Lower leg skin (tissue), 4 donors: ENCODE measurements at regions not wholly inside any gene's neighbourhood (a gene's known extent, or its start where the extent isn't known, plus 50 kb on each side); places are given as distances from the start of the nearest gene placed in this dataset.

Source experiments
- DNase-seq, 2 donors: peaks; one replicate each; pipeline ENCODE4 v3.0.0-alpha.2; 2019; ENCODE audit warnings: low spot score in 2 of 2
- H3K4me3 ChIP-seq: fragments of 200-600 bp; sonication (generic); 2 replicates; pipeline ENCODE4 v1.5.1; 2017; ENCODE audit warnings: mild to moderate bottlenecking, low read depth; ENCODE audit not compliant: poor library complexity, severe bottlenecking
- POLR2A ChIP-seq, 2 donors: fragments of 450-650 bp; IDR thresholded peaks; one replicate each; pipeline ENCODE4 v1.6.1; 2016 to 2017; ENCODE audit warnings: antibody characterized with exemption in 2 of 2, mild to moderate bottlenecking in 1 of 2, moderate library complexity in 1 of 2
- WGBS, 2 donors: methylation state at CpG; one replicate each; pipeline ENCODE4 v1.1.5; 2018; 5-methylcytosine and 5-hydroxymethylcytosine counted together
- intact Hi-C: fragments of 100-400 bp; cut with DNase I; formaldehyde crosslinking; loops from one replicate; pipeline ENCODE4 v1.15.0; 2023; ENCODE audit warnings: low total_unique reads
- TF ChIP-seq, protein P1 (sequence below), 3 donors: fragments of 450-650 bp; IDR thresholded peaks; one replicate each; pipeline ENCODE4 v1.5.1; 2016; ENCODE audit warnings: antibody characterized with exemption in 3 of 3, mild to moderate bottlenecking in 3 of 3, moderate library complexity in 2 of 3

DNA sequence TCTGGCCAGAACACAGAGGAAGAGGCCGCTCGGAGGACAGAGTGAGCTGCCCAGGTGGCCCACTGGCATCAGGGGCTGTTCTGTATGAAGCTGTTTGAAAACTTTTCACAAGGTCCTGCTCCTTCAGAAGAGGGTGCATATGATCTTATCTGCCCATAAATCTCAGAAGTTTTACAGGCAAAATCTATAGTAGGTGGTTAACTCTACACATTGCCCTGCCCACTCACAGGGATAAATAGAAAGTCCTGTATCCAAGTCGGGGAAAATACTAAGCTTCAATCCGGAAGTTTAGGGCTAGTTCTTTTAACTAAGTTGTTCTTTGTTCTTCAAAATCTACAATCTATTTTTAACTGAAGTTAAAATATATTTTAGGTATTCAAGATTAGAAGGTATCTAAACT, 233.7 kb downstream of the FOXA2 start:
- DNase-seq = no peak
- intact Hi-C loops = no loop called here
- TF ChIP-seq, protein P1, sequence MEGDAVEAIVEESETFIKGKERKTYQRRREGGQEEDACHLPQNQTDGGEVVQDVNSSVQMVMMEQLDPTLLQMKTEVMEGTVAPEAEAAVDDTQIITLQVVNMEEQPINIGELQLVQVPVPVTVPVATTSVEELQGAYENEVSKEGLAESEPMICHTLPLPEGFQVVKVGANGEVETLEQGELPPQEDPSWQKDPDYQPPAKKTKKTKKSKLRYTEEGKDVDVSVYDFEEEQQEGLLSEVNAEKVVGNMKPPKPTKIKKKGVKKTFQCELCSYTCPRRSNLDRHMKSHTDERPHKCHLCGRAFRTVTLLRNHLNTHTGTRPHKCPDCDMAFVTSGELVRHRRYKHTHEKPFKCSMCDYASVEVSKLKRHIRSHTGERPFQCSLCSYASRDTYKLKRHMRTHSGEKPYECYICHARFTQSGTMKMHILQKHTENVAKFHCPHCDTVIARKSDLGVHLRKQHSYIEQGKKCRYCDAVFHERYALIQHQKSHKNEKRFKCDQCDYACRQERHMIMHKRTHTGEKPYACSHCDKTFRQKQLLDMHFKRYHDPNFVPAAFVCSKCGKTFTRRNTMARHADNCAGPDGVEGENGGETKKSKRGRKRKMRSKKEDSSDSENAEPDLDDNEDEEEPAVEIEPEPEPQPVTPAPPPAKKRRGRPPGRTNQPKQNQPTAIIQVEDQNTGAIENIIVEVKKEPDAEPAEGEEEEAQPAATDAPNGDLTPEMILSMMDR (IDR thresholded peaks at IDR 0.05) = no peak
- WGBS, 2 donors = 71% methylated on average over 4 of the region's 4 CpGs
- no peak overlapping the region for H3K4me3 ChIP-seq

DNA sequence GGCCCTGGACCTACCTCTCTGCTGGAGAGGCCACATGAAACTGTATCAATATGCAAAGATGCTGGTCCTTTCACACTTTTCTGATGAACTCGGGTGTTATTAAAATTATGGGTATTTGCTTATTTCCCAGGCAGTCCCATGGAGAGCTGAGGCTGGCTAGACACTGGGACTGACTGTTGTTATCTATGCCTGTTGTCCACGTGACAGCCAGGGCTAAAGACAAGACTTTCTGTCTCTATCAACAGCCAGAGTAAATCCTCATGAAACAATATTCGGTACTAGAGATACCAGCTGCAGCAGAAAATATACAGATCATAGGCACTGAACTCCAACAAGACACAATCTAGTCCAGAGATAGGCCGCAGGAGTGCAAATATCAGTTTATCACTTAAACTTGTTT, 236.4 kb downstream of the FOXA2 start:
- H3K4me3 ChIP-seq = no peak overlapping the region
- WGBS, 2 donors = 77 to 81% methylated on average over 4 of the region's 4 CpGs
- DNase-seq = no peak
- intact Hi-C loops = loop anchor here (10.0 kb wide), 1 partner anchor 967 kb away; no protein-coding TSS in a partner anchor
- TF ChIP-seq, protein P1 (IDR thresholded peaks at IDR 0.05) = no peak
- TF ChIP-seq POLR2A (IDR thresholded peaks at IDR 0.05) = no peak

DNA sequence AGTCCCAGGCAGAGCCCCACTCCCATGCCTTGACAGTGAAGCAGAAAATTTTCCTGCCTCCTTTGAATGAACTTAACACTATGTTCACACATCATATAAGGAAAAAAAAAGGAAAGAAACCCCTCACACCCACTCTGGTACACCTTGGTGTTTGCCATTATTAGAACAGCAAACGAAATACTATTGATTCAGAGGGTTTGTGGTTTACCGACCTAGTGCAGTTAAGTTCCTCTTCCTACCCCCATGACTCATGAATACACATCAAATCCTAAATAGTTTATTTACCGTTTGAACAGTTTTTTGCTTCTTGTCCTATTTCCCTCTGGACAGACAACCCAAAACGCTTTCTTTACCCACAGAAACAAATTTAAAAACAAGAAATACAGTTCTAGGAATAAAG, 237.7 kb downstream of the FOXA2 start:
- intact Hi-C loops = loop anchor here (10.0 kb wide), 1 partner anchor 968 kb away; no protein-coding TSS in a partner anchor
- 58 to 66% methylated on average over 4 of the region's 4 CpGs for WGBS, 2 donors
- TF ChIP-seq, protein P1 (IDR thresholded peaks at IDR 0.05) = no peak
- TF ChIP-seq POLR2A (IDR thresholded peaks at IDR 0.05) = no peak
- DNase-seq = no peak
- no peak overlapping the region for H3K4me3 ChIP-seq

DNA sequence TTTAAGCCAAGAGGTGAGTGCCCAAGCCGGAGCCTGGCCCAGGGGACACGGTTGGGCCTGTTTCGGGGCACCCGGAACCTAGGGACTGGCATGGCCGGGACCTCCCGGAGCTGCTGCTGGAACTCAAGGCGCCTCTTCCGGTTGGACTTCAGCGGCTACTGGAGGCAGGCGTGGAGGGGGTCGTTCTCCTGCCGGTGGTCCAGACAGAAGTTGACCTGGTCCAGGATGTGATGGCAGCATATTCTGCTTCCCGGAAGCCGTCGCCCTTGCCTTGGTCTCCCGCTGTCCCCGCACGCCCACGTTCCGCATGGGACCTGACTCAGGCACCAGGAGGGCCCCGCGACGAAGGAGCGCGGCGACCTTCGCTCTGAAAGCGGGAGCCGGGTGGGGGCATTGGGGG, 240.8 kb downstream of the FOXA2 start:
- no peak overlapping the region for H3K4me3 ChIP-seq
- DNase-seq = no peak
- intact Hi-C loops = loop anchor here (5.0 to 10.0 kb wide), 2 partner anchors 339 to 971 kb away; no protein-coding TSS in a partner anchor
- WGBS, 2 donors = 94 to 97% methylated on average over 29 of the region's 29 CpGs
- TF ChIP-seq, protein P1 (IDR thresholded peaks at IDR 0.05) = no peak
- TF ChIP-seq POLR2A (IDR thresholded peaks at IDR 0.05) = no peak

- no peak for TF ChIP-seq POLR2A (IDR thresholded peaks at IDR 0.05)
- TF ChIP-seq, protein P1 (IDR thresholded peaks at IDR 0.05) = no peak
- no peak for DNase-seq
- 71 to 72% methylated on average over 4 of the region's 4 CpGs for WGBS, 2 donors
- H3K4me3 ChIP-seq = no peak overlapping the region
- intact Hi-C loops = loop anchor here (5.0 to 10.0 kb wide), 2 partner anchors 340 to 972 kb away; no protein-coding TSS in a partner anchor
These were observed 242.0 kb downstream of the FOXA2 start for GRCh38 chr20:22342410-22342809.

GRCh38 chr20:22341508-22341907, 242.9 kb downstream of the FOXA2 start:
- no peak overlapping the region for H3K4me3 ChIP-seq
- intact Hi-C loops = loop anchor here (5.0 to 10.0 kb wide), 2 partner anchors 341 to 973 kb away; no protein-coding TSS in a partner anchor
- WGBS, 2 donors = 58 to 59% methylated on average over 6 of the region's 6 CpGs
- TF ChIP-seq, protein P1 (IDR thresholded peaks at IDR 0.05) = no peak
- no peak for TF ChIP-seq POLR2A (IDR thresholded peaks at IDR 0.05)
- no peak for DNase-seq
